ENCODE measurements at regions not wholly inside any gene's neighbourhood (a gene's known extent, or its start where the extent isn't known, plus 50 kb on each side); places are given as distances from the start of the nearest gene placed in this dataset.

DNA sequence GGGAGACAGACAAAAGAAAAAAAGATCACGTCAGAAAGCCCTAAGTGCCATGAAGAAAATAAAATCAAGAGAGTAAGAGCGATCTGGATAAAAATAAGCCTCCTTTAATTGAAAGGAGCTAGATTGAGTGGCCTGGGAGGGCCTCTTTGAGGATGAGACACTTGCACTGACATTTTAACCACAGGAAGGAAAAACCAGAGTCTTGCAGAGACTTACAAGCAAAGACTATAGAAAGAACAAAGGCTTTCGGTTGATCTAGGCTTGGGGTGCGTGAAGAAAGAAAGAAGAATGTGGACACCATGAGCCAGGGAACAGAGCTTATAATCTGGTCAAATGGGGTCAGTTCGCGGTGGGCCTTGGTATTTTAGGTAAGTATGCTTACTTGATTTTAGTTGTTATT lies 342.7 kb downstream of the COG6 start:
- TF ChIP-seq EZH2 (IDR thresholded peaks at IDR 0.05) (no peak), EZH2phosphoT487 (IDR thresholded peaks at IDR 0.05) (no peak)
- TF ChIP-seq, protein P1, sequence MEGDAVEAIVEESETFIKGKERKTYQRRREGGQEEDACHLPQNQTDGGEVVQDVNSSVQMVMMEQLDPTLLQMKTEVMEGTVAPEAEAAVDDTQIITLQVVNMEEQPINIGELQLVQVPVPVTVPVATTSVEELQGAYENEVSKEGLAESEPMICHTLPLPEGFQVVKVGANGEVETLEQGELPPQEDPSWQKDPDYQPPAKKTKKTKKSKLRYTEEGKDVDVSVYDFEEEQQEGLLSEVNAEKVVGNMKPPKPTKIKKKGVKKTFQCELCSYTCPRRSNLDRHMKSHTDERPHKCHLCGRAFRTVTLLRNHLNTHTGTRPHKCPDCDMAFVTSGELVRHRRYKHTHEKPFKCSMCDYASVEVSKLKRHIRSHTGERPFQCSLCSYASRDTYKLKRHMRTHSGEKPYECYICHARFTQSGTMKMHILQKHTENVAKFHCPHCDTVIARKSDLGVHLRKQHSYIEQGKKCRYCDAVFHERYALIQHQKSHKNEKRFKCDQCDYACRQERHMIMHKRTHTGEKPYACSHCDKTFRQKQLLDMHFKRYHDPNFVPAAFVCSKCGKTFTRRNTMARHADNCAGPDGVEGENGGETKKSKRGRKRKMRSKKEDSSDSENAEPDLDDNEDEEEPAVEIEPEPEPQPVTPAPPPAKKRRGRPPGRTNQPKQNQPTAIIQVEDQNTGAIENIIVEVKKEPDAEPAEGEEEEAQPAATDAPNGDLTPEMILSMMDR (IDR thresholded peaks at IDR 0.05): no peak
